ENCODE measurements at regions not wholly inside any gene's neighbourhood (a gene's known extent, or its start where the extent isn't known, plus 50 kb on each side); places are given as distances from the start of the nearest gene placed in this dataset.

DNA sequence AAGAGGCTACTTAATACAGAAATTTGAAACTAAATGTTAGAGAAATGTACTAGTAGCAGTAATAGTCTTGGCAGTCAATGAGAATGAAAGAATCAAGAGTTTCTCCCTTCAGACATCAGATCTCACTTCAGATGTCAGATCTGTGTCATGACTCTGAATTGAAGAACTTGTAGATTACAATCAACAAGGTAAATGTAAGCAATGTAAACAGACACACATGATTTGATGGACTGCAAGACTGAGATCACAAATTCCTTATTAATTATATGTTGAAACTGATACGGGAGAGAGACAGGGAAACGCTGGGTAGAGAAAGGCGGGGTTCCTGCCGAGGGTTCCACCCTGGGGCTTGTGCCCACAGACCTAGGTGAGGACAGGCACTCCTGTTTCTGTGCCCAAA lies 65.5 kb upstream of the HHIP start:
- FAIRE-seq, result no peak

- no peak for FAIRE-seq
Observed at GRCh38 chr4:144582105-144582850, 63.7 kb upstream of the HHIP start.

DNA sequence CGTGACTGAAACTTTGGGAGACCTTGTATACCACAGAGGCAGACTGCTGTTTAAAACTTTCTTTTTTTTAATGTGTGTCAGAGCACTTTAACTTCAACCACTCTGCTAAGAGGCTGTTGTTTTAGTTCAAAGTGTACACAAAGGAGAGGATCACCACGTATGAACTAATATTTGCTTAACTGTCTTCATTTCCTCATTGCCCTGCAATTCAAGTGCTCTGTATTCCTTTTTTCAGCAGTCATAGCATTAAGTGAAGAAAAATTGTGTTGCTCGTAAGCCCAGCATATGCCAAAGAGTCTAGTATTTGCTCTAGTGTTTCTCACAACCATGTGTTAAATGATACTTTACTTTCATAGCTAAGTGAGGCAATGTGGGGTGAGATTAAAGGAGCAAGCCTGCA lies 63.0 kb upstream of the HHIP start:
- FAIRE-seq, result no peak

DNA sequence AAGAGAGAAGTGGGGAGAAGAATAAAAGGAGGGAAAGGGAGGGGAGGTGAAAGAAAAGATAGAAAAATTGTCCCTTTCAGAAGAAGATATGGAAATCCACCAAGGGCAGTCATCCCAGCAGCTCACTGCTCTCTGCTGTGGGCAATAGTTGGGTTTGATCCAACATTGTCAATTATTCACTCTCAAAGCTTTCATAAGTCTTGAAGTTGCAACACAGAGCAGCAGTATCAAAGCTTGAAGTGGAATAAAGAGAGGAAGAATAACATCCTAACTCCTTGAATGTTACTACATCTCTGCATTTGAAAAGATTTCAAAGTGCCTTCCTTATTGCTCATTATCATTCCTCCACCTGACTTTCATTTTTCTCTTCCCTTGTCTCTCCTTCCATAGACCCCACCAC lies 62.3 kb upstream of the HHIP start:
- no peak for FAIRE-seq

- no peak for FAIRE-seq
Observed at GRCh38 chr4:144584428-144584827, 61.5 kb upstream of the HHIP start.

DNA sequence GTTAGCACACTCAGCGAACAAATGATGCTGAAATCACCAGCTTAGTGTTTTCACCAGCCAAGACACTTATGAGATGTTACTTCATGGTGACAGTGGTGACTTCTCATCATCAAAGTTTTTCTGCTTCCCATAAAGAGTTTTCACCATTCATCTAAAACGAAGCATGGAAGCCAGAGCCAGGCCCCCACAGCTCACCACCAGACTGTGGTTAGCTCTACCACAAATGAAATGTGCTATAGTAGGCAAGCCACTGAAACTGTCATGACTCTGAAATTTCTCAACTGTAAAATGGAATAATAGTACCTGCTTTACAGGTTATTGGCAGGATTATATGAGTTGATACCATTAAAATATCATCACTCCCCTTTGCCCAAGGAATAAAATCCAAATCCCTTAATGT lies 56.4 kb upstream of the HHIP start:
- FAIRE-seq, result no peak

- no peak for FAIRE-seq
Observed at GRCh38 chr4:144590020-144590419, 55.9 kb upstream of the HHIP start.

DNA sequence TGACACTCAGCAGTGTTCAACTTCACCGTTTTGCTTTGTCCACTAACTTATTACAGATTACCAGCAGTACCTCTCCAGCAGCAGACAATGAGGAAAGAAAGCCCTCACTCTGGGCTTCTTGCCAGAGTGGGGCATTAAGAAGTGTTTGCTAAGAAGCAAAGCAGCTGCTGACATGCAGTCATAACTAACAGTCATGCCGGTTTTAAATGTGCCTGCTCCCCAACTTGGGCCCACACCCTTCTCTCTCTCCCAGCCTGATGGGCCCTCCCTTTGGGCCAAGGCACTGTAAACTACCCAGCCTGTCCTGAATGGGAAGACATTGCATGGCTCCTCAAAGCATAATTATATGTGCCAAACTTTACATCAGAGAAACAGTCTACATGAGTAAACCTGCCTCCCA lies 54.6 kb upstream of the HHIP start:
- FAIRE-seq, result no peak

DNA sequence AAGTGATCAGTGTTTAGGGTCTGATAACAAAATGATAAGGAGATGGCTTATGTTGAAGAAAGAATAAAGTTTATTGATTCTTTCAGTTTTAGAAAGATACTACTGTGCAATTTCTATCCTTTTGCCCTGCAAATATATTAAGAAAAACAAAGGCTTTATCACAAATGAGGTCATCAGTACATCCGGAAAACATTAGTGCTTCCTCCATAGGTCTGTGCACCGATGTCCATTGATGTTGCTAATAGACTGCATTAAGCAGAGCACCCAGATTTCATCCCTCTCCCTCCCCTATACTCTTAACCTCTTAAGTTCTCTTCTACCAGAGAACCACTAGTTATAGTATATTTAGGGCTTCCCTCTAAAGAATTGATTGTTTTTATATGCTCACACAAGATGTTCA lies 53.7 kb upstream of the HHIP start:
- no peak for FAIRE-seq

DNA sequence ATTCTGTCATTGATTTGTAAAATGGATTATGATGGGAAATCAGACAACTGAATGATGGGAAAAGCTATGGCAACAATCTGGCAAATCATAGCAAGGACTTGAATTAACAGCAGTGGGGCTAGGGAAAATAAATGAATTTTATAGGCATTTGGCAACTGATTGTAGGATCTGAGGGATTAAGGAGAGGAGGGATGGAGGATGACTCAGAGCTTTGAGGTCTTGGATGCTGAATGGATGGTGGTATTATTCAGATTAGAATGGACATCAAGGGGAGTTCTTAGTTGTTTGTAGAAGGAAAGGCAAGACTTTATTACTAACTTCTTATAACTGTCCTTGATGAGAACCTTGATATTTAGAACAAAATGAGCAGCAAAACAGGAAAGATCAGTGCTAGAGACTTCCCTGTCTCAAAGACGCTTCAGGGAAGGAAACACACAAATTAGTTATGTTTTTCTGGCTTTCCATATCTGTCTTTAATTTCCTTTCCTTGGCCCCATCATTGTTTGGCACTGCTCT lies 51.4 kb upstream of the HHIP start:
- no peak for FAIRE-seq

- FAIRE-seq, result no peak
Observed at GRCh38 chr4:144595681-144596080, 50.3 kb upstream of the HHIP start.
